ENCODE measurements at regions not wholly inside any gene's neighbourhood (a gene's known extent, or its start where the extent isn't known, plus 50 kb on each side); places are given as distances from the start of the nearest gene placed in this dataset.

DNA sequence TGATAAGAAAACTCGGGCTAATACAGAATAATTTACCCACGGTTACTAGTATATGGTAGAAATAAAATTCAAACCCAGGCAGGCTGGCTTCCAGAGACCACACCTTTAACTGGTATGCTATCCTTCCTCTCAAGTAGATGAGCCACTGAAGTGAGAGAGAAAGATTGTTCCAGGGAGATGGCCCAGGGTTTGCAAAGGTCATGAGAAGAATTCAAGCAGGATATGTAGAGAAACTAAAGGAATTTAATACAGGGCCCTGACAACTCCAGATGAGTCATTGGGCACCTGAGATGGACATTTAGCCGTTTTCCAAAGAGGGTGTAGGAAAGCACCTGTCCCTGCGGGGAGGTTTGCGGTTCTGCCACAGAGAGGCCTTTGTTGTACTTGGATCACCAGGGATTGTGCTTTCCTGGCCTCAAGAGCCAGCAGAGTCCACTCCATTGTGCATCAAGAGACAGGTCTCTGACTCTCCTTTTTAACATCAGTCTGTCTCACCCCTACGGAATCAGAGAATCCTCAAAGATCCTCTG, 152.7 kb upstream of the BLID start:
- no peak for DNase-seq

DNA sequence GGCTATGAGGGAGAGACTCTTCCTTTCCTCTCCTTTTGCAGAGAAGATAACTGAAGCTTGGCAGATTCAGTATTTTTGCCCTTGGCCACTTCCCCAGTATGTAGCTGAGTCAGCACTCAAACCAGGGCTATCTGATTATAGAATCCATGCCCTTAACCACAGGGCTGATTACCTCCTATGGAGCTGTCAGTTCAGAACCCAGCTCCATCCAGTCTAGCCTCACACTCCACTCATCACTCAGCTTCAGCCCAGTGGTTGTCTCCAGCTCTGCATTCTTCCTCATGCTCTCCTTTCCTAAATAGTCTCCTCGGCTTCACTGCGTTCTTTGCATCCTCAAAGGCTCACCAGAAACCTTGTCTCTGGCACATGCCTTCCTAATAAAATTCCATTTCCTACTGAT, 151.6 kb upstream of the BLID start:
- DNase-seq: peak; percentile 91

DNA sequence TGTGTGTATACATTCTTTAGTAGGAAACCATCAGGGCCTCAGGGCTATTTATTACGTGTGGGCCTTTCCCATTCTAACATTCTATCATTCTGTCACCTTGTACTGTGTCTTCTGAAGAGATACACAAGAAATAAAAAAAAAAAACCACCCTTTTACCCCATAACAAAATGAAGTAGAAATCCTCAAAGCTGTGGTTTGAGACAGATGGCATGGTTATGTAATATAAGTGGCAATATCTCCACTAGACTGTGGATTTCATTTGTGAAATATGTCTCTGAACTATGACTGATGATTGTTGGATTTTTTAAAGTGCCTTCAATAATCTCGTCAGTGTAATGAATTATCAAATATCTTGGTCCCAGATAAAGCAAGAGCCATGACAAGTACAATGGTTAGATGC, 150.0 kb upstream of the BLID start:
- no peak for DNase-seq

DNA sequence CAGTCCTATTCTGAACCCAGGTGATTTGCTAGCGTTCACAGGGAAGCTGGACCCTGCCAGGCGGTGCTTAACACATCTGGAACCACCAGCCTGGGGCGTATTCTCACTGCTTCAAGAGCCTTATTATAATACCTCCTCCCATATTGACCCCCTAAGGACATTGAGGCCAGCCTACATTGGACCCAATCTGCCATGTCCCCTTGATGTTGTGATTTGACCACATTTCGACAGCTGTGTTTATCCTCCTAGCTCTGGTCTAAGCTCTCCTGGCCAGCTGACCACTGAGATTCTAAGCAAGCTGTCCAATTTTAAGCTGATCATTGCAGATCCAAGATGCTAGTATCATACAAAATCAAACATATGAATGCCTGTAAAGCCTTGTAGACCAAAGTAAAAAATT, 148.1 kb upstream of the BLID start:
- no peak for DNase-seq

DNA sequence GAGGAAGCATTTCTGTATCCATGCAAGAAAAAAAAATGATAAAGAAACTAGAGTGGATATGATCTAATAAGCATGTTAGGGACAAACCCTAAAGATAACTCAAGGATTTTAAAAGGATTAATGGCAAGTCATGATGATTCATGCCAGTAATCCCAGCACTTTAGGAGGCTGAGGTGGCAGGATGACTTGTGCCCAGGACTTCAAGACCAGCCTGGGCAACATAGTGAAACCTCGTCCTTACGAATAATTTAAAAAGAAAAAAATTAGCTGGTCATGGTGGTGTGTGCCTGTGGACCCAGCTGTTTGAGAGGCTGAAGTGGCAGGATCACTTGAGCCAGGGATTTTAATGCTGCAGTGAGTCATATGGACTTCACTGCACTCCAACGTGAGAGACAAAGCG, 145.5 kb upstream of the BLID start:
- no peak for DNase-seq

DNA sequence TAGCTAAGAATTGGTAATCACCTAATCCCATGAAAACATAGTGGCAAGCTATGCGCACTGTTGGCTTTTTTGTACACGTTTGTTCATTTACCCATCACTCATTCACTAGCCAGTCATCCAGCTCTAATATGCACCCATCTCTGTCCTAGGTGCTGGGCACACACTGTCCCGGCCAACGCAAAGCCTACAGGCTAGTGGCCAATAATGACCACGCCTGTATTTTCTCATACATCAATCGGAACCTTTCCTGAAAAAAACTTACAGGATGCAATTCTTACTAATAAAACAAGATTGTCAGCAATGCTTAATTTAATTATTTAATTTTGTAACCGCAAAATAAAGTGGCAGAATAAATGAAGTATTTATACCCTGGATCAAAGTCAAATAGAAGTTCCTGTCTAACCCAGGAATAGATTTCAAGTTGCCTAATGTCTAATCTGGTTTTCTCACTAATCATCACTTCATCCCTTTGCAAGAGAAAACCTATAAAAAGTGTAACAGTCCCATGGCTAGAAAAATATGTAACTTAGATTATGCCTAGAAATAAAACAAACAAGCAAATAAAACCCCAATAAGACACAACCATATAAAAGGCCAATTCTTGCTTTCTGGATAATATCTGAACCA, 143.3 kb upstream of the BLID start:
- no peak for DNase-seq

DNA sequence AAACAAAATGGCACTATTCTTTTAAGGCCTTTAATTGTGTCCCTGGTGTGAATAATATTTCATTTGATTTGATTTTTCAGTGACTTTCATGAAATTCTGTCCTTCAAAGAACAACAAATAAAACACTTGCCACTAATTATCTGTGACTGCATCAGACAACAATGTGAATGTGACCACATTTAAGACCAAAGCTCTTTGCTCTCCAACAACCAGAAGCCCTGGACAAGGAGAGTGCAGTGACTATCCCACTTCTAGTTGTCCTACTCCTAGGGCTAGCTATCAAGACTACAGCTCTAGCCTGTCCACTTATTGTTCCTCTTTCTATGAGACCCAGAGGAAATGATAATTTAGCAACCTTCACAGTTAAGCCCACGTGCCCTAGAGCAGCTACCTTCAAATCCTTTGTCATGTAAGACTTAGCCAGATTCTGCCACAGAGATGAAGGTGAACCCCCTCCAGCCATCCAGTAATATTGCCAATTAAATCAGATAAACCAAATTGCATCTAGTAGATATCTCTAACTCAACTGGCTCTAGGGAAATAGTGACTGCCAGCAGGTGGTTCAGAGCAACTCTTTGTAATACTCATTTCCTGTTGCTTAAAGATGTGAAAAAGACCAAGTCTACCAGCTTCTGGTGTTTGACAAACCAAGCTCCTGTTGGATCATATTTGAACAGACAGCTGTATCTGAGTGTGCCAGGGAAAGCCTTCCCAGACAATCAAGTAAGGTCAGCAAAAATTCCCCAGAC, 142.6 kb upstream of the BLID start:
- DNase-seq: no peak

DNA sequence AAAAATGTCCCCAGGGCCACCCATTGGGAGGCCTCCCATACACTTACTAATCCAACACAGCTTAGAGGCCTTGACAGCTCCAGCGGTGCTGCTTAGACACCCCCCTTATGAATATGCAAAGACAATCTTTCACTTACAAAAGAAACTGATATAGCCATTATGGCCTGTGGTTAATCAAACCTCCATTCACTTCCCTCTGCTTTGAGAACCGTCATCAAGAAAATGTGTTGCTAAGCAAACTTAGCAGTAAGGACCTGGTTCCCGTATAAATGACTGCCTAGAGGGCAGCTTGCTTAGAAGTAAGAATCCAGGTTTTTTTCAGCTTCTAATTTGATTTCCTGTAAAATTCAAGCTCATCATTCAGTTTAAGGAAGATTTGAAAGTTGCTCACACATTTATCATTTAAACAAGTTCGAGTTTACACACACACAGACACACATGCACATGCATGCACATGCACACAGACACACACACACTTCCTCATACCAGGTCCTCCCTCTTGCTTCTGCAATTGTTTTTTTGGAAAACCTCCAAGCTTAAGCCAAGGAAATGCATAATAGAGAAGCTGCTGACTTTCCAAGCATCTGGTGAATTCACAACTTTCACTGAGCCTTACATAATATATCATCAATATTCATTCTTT, 137.7 kb upstream of the BLID start:
- DNase-seq: peak; percentile 90

DNA sequence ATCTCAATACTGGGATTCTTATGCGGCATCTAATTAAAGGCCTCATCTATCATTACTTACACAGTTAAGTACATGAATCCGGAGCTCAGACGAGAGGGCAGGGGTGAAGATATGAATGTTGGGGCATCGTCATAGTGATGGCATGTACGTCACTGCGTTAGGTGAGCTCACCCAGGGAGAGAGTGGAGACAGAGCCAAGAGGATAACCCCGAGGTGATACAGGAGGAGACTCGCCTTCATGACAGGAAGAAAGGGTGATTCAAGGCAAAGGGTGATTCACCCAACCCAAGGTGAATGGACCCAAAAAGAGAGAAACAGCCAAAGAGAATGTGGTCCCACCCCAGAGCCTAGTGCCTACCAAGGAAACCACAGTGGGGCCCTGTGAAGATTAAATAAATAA, 132.9 kb upstream of the BLID start:
- DNase-seq: no peak

DNA sequence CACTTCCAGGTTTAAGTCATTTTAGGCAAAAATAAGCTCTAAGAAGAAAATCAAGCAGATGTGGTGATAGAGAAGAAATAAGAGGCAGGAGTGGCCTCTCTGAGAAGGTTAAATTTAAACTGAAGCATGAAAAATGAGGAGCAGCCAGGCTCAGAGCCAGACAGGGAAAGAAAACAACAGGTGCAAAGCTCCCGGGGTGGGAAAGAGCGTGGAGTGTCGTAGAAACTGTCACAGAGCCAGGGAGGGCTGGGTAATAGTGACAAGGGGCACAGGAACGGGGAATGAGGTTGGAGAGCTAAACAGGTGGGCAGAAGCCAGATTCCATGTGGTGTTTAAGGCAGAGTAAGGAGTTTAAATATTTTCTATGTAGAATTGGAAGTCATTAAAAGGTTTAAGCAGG, 132.1 kb upstream of the BLID start:
- no peak for DNase-seq

DNA sequence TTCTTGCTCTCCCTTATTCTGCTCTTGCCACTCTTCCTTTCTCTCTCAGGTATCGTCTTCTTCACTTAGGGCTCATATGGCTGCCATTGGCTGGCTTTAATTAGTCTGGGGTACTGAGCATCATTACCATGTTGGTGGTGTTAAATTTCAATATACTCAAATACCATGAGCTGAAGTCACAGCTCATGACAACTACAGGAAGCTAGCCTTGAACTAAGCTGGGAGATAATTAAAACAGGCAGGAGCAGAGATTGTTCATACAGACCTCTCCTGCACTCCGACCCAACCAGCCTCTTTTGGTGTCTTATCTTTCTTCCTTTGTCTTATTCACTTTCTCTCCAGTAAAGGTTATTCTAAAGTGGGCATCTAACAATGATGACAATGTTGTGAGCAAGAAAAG, 130.9 kb upstream of the BLID start:
- DNase-seq: peak; percentile 84

DNA sequence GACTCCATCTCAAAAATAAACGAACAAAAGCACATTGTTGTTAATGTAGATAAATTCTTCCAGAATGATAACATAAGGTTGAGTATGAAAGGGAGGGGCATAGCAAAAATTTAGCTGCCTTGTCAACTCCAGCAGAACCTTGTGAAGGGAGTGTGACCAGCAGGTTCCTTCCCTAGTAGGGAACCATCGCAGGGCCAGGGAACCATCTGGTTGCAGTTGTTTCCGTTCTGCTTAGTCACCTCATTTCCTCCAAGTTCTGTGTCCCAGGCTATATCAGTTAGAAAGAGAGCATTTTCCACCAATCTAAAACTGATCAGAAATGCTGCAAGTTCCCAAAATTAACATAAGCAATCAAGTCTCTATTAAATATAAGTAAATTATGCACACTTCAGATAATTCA, 126.7 kb upstream of the BLID start:
- no peak for DNase-seq

DNA sequence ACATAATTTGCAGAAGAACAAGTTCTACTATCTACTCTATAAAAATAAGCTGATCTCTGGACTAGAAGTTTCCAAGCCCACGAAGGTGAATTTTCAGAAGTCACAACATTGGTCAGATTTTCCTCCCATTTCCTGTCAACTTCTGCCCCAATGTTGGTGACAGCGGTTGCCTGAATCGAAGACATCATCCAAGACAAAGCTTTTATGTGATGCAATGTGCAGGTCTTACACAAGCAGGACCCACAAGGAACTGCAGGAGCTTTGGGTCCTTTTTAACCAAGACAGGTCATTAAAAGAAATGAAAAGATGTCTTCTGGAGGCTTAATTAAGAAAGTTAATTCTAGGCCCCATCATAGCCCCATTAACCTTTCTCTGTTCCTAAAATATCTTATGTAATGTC, 125.6 kb upstream of the BLID start:
- no peak for DNase-seq

DNA sequence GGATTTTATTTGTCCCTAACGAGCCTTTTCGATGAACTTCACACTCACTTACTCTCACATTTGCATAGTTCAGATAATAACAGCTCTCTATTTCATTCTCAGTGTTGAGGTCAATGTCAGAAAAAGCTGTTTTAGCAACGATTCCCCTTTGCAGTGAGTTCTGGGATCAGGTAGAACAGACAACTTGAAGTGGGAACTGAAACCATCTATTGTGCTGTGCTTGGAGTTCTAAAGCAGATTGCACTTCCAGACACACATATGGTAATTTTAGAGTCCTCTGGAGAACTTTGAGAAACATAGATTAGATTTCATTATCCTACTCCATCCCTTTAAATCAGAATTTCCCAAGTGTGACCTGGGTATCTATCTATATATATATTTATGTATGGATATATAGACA, 124.6 kb upstream of the BLID start:
- no peak for DNase-seq

DNA sequence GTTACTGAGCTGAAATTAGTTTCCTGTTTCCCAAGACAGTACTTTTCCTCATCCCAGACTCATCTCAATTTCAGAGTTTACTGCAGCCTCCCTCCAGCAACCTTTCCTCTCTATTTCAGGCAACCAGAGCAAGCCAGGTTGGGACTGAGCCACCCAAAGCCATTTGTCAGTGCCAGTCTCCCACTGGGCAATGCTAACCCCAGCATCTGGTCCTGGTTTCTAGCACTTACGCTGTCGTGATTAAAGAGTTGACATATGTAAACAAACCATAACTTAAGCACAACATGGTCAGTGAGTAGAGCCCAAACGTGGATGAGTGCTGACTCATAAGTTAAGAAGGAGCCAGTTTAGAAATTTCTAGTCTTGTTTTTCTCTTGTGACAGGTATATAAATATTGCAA, 119.6 kb upstream of the BLID start:
- DNase-seq: peak; percentile 97

DNA sequence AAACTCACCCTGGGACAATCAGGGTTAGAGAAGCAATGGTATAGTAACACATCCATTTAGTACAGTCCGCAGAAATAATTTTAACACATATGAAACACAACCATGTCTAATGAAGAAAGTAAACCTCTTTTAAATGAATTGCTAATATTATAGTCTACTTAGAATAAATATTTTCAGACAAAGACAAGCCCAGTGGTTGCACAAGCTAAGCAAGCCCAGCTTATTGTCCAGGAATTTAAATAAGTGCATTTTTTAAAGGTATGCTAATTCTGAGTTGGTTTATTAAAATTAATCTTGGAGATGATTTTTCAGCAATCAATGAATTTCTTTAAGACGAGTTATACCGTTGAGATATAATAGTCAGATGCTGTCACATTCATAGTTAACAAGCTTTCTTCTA, 118.8 kb upstream of the BLID start:
- DNase-seq: no peak

DNA sequence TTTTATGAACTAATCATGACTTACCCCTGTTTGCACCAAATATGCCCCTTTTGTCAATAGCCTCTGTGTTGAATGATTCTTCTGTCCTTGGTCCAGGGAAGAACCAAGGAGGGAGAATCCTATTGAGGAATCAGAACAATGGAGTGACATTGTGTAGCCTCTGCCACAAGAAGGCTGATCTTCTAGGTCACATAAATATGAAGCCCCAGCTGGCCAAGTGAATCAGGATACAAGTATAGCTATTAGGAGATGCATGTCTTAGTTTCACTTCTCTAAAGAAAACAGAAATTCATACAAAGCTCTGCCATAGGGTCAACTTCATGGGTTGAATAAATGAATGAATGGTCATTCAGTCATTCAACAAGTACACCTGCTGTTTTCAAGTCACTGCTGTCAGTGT, 118.2 kb upstream of the BLID start:
- DNase-seq: no peak

DNA sequence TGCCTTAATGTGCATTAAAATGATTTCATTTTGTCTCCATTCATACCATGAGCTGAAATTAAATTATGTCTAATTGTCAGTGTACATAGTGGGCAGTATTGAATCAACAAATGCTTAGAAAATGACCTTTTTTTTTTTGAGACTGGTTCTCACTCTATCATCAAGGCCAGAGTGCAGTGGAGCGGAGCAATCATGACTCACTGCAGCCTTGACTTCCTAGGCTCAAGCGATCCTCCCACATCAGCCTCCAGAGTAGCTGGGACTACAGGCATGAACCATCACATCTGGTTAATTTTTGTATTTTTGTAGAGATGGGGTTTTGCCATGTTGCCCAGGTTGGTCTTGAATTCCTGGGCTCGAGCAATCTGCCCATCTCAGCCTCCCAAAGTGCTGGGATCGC, 117.0 kb upstream of the BLID start:
- no peak for DNase-seq

DNA sequence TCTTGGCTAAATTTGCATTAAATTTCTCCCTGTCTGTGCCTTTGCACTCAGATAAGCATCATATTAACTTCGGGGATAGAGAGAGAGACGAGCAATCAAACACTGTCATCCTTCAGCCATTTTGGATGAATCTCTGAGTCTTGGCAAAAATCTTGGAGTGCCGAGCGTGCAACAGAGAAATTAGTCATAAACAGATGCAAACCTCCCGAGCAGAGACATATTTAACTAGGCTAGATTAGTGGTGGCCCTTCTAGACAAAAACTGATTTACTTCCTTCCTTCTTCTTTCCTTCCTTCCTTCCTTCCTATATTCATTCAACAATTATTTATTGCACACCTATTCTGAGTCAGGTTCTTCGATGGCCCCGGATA, 114.4 kb upstream of the BLID start:
- peak; percentile 84 for DNase-seq

DNA sequence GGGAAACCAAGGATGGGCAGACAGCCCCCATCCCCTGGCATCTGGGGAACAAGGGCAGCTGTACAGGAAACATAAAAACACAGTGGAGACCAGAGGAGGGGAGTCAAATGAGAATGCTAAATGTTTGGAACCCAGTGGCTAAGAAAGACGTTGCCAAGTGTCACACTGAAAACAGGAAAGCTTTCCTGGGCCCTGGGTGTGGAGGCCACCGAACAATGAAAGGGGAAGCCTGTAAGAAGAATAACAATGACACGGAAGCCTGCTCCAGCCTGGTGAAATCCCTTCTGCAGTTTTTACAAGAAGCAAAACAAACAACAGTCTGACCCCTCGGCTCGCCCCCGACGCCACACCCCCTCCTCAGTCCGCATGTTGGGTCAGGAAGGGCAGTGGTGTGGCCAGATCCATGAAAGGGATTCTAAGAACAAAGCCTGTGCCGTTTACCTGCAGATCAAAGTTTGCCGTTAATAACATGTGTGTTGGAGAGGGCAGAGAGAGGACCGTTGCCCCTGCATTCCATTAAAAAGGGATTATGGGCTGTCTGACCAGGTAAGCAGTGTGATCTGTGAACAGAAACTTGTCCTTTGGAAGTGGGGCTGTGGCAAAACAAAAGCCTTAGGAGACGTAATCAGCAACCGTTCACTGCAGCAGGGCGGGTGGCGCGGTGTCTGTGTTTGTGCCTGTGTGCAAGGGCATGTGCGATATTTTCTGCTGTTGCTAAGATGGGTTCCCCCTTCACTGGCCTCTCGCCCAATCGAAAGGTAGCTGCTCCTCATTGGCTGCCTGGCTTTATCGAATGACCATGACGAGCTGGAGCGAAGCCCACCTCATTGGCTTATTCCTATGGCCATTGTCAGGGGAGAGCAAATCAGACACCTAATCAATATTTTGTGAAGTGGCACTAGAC, 113.7 kb upstream of the BLID start:
- DNase-seq: peak; percentile 54

DNA sequence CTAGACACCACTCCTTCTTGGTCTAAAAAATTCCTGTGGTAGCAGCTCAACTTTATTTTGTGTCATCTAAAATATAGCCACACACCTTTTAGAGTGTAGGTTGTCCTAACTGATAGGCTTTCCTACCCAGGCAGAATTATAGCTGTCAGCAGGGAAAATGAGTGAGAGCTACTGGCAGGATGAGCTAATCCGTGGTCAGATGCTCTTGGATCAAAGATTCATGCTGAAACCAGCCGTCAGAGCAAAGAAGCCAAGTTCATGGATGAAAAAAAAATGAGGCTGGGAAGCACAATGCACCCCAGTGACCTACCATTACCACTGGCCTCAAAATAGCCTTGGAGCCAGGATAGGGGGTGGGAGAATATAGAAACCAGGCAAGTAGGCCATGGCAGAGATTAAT, 113.1 kb upstream of the BLID start:
- peak; percentile 98 for DNase-seq

DNA sequence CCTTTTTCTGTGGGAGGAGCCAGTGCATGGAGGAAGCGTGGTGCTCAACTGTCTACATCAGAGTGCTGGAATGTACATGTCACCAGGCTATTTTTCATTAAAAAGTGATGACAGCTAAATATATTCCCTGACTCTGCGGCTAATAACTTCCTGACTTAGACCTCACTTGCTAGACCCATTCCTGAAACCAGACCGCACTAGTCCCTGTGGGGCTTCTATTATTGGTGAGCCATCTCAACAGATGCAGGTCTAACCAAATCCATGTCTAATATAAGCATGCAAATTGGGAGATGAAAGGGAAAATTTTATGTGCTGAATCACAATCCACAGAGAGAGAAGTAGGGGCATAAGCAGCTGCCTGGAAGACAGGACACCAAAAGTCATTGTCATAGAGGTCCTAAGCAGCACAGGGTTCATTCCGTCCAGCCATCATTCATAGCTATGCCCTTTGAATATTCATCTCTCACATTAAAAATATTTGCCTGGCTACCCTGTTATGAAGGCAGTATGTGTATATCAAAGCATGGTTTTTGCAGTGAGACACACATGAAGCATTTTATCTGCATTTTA, 110.9 kb upstream of the BLID start:
- peak; percentile 100 for DNase-seq

DNA sequence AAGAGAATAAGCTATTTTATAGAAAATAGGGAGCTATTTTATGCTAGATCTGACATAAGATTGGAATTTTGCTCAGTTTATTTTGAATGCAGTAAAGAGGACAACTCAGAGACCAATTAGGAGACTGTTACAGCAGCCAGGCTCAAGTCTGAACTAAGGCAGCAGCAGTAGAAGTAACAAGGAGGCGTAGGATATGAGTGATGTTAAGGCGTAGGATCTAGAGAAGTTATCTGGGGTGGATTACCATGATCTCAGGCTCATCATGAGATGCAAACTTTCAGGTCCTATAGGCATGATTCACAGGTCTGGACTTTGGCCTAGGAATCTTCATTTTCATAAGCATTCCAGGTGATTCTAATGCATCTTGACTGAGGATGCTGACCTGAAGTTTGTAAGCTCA, 108.9 kb upstream of the BLID start:
- no peak for DNase-seq

Data from fibroblast of skin of right quadriceps (primary cell).